ENCODE measurements at regions not wholly inside any gene's neighbourhood (a gene's known extent, or its start where the extent isn't known, plus 50 kb on each side); places are given as distances from the start of the nearest gene placed in this dataset.
A peak's percentile ranks its signal among the peaks of the same experiment; 100 is the strongest.
"Not testable (repeated sequence)": the region's sequence is repeated elsewhere in the genome, so short reads cannot be mapped to it uniquely, and the experiment has no call there.

DNA sequence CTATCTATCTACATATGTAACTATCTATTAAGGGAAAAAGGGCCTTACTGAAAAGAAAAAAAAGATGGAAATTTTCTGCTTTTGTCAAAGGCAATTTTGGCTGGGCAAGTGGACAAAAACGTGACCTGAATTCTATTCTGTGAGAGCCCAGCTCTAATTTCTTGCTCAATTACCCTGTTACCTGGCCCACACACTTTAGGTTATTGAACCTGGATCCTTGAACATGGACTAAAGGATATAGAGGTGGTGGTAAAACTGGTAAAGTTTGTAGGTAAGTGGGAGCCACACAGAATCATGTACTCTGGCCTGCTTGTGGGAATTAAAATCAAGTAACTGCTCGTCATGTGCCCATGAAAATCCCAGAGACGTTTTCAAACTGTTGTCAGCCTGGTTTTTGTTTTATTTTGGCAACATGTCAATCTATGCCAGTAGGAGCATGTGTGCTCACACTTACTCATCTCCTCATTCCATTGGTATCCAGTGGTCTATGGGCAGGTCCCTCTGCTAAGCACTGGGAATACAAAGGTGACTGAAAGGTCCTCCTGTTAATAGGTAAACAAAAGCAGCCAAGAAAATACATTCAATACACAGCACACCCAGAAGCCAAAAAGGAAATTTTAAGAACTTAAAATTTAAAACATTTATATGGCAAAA lies 113.7 kb upstream of the WARS2 start:
- DNase-seq: no peak

GRCh38 chr1:119256089-119256488 lies 112.5 kb upstream of the HAO2 start:
- DNase-seq: not testable (repeated sequence)

DNA sequence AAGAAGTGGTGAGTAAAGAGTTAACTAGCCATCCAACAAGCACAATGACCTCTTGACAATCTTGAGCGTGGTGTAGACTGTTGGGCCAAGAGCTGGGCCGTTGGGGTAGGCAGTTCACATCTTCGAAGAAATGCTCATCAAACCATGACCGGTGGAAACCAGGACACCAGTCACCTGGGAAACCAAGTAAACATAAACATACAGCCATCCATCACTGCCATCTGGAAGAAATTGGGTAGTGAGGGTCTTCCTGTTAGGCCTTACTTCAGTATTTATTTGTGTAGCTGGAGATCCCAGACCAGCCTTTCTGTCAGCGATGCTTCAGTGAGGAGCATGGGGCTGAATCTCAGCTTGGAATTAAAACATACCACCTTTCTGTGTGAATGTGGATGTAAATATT lies 108.1 kb upstream of the HAO2 start:
- no peak for DNase-seq

DNA sequence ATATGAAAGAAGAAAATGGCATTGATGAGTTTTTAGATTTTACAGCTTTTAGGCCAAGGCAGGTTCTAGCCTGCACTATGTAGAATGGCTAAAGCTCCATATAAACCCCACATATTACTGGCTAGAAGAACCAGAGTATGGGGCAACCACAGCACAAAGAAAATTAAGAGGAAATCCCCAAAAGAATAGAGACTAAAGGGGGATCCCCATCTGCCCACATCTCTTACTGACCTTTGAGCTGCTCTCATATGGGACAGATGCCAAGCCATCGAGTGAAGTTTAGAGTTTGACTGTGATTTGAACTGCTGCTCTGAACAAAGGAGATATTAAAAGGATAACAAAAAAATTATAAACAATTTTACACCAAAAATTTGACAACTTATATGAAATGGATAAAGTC lies 102.2 kb upstream of the HAO2 start:
- no peak for DNase-seq

GRCh38 chr1:119266858-119267257 lies 101.7 kb upstream of the HAO2 start:
- DNase-seq: no peak

GRCh38 chr1:119267288-119267687 lies 101.3 kb upstream of the HAO2 start:
- not testable (repeated sequence) for DNase-seq

DNA sequence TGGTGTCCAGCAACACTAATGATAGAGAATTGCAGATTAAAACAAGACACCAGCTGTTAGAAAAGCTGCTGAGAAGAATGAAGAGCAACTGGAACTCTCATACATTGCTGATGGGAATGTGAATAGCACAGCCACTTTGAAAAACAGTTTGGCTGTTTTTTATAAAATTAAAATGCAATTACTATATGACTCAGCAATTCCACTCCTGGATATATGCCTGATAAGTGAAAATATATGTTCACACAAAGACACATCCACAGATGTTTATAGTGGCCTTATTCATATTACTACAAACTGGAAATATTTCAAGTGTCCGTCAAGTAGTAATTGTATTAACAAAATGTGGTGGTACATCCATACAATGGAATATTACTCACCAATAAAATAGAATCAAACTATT lies 99.7 kb upstream of the HAO2 start:
- DNase-seq: no peak

DNA sequence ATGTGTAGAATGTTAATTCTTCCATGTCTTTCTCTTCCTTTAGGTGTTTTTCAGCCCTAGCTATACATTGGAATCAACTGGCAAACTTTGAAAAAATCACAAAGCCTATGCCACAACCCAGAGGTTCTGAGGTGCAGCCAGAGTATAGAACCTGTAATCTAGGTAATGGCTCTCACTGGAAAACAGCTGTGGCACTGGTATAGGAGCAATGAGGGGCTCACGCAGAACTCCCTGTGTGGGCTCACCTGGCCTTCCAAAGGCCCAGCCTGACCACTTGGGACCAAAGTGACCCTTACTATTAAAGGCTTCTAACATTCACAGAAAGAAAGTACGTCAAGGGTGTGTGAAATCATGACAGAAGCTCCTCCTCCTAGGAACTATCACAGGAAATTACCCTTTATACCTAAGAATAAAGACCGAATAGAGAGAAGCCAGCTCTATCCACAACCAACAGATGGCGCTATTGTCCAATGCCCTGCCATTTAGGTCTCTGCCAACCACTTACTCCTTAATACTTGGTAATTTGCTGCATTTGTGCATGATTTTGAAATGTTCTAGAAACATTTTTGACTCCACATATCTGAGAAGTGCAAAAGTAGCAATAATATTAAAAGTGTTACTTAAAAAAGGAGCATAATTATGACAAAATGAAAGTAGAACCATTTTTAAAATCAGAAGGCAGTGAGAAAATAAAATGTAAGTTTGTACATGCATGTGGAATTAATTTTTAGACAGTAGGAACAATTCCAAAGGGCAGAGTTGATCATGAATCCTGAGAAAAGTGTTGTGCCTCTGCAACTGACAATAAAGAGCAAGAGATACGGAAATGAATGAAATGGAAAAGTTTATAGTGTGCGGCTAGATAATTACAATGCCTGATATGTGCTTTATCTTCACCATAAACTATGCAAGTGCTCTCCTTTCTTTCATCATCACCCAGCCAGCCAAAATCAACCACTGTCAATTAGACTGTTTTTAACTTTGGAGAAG lies 93.1 kb upstream of the HAO2 start:
- peak; percentile 31 to 32 for DNase-seq

GRCh38 chr1:119276558-119276957 lies 92.0 kb upstream of the HAO2 start:
- peak; percentile 19 to 36 for DNase-seq

DNA sequence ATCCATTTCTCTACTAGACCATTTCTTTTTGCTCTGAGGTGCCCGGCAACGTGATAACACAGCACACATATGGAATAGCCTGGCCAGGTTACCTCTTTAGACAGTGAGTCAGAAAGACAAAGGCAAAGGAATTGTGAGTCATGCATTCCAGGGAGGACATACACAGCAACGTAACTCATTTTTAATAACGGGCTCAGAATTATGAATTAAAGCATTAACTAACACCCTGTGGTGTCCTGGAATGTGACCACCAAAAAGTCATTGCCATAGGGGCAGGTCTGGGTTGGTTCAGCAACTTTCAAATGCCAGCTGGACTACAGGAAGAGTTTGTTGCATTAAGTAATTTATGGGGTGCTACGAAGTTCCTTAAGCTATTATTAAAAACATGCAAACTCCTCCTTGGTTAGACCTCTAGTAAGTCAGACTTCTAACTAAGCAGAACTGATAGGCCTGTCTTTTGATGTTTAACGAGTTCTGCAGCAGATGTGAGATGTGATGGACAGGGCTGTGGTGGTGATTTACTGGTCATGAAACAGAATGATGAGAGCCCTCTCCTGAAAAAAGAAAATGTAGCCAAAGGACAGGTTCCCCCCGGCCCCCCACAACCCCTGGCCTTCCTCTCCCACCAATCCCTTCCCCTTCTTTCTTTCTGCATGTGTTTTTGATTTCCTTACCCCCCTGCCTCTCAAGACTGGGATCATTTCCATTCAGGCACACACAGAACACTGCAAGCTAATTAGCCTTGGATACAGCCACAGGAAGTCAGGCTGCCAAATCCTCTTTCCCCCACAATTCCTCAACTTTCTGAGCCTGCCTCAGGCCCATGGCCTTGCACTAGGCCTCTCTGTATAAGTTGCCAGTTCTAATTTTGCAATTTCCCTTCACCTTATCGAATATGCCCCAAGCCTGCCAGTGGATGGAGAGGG lies 88.9 kb upstream of the HAO2 start:
- DNase-seq: no peak

DNA sequence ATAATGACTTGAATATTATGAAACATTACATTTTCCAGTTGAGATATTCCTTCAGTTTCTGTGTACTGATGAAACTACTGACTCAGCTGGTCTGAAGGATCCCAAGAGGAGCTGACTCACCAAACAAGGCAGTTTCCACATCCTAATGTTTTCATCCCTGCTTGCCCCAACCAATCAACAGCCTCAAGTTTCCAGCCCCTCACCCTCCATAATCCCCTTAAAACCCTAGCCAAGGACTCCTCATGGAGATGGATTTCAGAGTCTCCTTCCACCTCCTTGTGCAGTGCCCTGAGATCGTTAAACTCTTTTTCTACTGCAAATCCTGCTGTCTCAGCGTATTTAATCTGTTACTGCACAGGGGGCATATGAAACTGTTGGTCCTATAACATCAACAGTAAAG lies 83.1 kb upstream of the HAO2 start:
- no peak for DNase-seq

DNA sequence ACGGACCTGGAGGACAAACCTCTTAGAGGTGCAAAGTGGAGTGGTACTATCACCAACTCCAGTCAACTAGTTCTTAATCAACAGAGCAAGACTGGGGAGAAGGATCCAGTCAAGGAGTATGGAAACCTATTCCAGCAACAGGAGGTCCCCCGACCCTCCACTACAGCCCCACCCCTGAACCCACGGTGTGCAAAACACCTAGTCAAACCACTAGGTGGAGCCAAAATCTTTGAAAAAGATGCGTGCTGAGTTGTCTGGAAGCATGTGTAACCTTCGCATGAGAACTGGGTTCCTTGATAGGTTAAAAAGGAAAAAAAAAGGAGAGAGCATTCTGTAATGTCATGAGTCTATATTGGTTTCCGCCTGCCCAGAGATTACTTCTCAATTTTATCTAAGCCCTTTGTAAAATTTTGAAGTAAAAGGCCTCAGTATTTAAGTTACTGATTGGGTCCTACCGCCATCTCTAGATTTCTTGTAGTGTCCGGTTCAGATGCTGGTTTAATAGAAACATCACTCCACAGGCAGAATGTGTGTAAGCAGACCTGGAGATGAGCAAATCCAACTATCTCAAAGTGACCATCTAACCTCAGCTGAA lies 81.9 kb upstream of the HAO2 start:
- peak; percentile 39 to 51 for DNase-seq

DNA sequence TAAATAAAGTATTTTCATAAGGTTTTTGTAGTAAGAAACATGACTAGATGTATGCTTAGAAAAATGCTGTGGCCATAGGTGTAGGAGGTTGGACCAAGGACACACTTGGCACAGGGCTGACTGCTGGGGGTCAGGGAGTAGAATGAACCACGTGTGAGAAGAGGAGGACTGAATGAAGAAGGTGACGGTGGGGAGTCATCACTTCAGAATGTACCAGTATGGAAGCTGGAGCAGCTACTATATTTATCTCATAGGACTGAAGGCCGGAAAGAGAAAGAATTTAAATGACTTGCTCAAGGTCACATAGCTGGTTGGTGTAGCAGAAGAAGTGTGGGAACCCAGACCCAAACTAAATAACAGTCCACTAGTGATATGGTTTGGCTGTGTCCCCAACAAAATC lies 79.8 kb upstream of the HAO2 start:
- DNase-seq: no peak

DNA sequence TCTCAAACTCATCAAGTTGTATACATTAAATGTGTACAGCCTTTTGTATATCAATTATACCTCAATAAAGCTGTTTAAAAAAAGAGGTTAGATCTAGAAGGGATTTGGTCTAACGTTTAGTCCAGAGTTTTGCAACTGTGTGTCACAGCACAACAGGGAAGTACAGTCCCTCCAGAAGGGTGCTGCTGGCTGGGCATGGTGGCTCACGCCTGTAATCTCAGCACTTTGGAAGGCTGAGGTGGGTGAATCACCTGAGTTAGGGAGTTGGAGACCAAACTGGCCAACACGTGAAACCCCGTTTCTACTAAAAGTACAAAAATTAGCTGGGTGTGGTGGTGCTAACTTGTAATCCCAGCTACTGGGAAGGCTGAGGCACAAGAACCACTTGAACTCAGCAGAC lies 78.3 kb upstream of the HAO2 start:
- no peak for DNase-seq

GRCh38 chr1:119291611-119292206 lies 76.9 kb upstream of the HAO2 start:
- no peak for DNase-seq

- DNase-seq: no peak
These were observed 74.8 kb upstream of the HAO2 start for GRCh38 chr1:119293797-119294196.

GRCh38 chr1:119294199-119294598 lies 74.4 kb upstream of the HAO2 start:
- no peak for DNase-seq

- DNase-seq: no peak
These were observed 73.9 kb upstream of the HAO2 start for GRCh38 chr1:119294722-119295121.

- no peak for DNase-seq
These were observed 69.8 kb upstream of the HAO2 start for GRCh38 chr1:119298687-119299303.

DNA sequence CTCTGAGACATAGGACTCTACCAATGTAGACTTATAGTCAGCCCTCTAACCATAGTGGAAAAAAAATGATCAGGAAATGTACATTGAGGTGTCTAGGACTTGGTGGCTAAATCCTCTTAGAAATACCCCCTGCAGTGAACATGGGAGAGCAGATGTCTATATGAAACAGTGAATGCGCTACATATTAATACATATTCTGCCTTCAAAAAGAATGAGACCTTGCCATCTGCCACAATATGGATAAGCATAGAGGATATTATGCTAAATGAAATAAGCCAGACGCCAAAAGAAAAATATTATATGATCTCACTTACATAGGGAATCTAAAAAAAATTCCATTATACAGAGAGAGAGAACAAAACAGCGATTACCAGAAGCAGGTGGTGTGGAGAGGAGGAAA lies 66.6 kb upstream of the HAO2 start:
- DNase-seq: no peak

- no peak for DNase-seq
These were observed 60.4 kb upstream of the HAO2 start for GRCh38 chr1:119308130-119308700.

Data from SHP77 (cell line).